Liver (tissue), 8 donors: ENCODE measurements at regions not wholly inside any gene's neighbourhood (a gene's known extent, or its start where the extent isn't known, plus 50 kb on each side); places are given as distances from the start of the nearest gene placed in this dataset.

Experiments used
- DNase-seq: peaks from one replicate; pipeline ENCODE4 v3.0.0-alpha.2; 2017; ENCODE audit warnings: low spot score
- H3K27ac ChIP-seq, 2 donors: one replicate each; pipeline ENCODE4 v1.7.0; 2013; ENCODE audit warnings: inconsistent platforms in 2 of 2, low read length in 2 of 2, control low read depth in 1 of 2, low read depth in 1 of 2, mild to moderate bottlenecking in 1 of 2
- H3K27me3 ChIP-seq, 4 donors: one replicate each; pipeline versions ENCODE4 v1.6.1 to v1.7.0; 2013; ENCODE audit warnings: low read length in 3 of 4, inconsistent platforms in 1 of 4, mild to moderate bottlenecking in 1 of 4, moderate library complexity in 1 of 4; ENCODE audit not compliant: control insufficient read depth in 4 of 4, insufficient read depth in 4 of 4
- H3K36me3 ChIP-seq, 4 donors: one replicate each; pipeline versions ENCODE4 v1.6.1 to v1.7.0; 2013; ENCODE audit warnings: low read length in 3 of 4, mild to moderate bottlenecking in 3 of 4, low read depth in 1 of 4, moderate library complexity in 1 of 4; ENCODE audit not compliant: control insufficient read depth in 4 of 4, insufficient read depth in 3 of 4
- H3K4me1 ChIP-seq, 4 donors: one replicate each; pipeline versions ENCODE4 v1.6.1 to v1.7.0; 2013; ENCODE audit warnings: low read length in 3 of 4, mild to moderate bottlenecking in 3 of 4, moderate library complexity in 1 of 4; ENCODE audit not compliant: control insufficient read depth in 4 of 4, insufficient read depth in 4 of 4
- H3K4me3 ChIP-seq, 3 donors: one replicate each; pipeline versions ENCODE4 v1.6.1 to v1.7.0; 2013; ENCODE audit warnings: low read length in 3 of 3, control low read depth in 1 of 3, low read depth in 1 of 3, mild to moderate bottlenecking in 1 of 3
- H3K9ac ChIP-seq, 2 donors: one replicate each; pipeline ENCODE4 v1.7.0; 2013; ENCODE audit warnings: low read length in 2 of 2, mild to moderate bottlenecking in 2 of 2, moderate library complexity in 2 of 2, control low read depth in 1 of 2, low read depth in 1 of 2
- H3K9me3 ChIP-seq, 4 donors: one replicate each; pipeline versions ENCODE4 v1.6.1 to v1.7.0; 2013; ENCODE audit warnings: low read length in 3 of 4; ENCODE audit not compliant: control insufficient read depth in 4 of 4
- ATF3 ChIP-seq: IDR thresholded peaks from 2 replicates; pipeline ENCODE4 v1.6.1; 2016; ENCODE audit warnings: antibody characterized with exemption
- CTCF ChIP-seq: fragments of 150-350 bp; IDR thresholded peaks from 2 replicates; pipeline ENCODE4 v1.5.1; 2017; ENCODE audit warnings: improper control_type of control experiment, low read depth, low read length; ENCODE audit not compliant: missing input control
- EGR1 ChIP-seq, 2 donors: IDR thresholded peaks; 2 replicates each; pipeline ENCODE4 v1.6.1; 2016 to 2018; ENCODE audit warnings: antibody characterized with exemption in 2 of 2, low read depth in 2 of 2
- FOXA1 ChIP-seq: IDR thresholded peaks from 2 replicates; pipeline ENCODE4 v1.6.1; 2016; ENCODE audit warnings: antibody characterized with exemption
- FOXA2 ChIP-seq: IDR thresholded peaks from 2 replicates; pipeline ENCODE4 v1.6.1; 2016; ENCODE audit warnings: antibody characterized with exemption
- GABPA ChIP-seq, 2 donors: IDR thresholded peaks in 1 of 2; conservative IDR thresholded peaks in 1 of 2; 2 replicates each; pipeline ENCODE4 v1.6.1; 2016; ENCODE audit warnings: antibody characterized with exemption in 2 of 2, mild to moderate bottlenecking in 1 of 2, moderate library complexity in 1 of 2
- HNF4A ChIP-seq, 2 donors: conservative IDR thresholded peaks; 2 replicates each; pipeline ENCODE4 v1.6.1; 2016; ENCODE audit warnings: antibody characterized with exemption in 2 of 2, mild to moderate bottlenecking in 2 of 2
- HNF4G ChIP-seq: IDR thresholded peaks from 2 replicates; pipeline ENCODE4 v1.6.1; 2016; ENCODE audit warnings: antibody characterized with exemption
- MAX ChIP-seq: IDR thresholded peaks from 2 replicates; pipeline ENCODE4 v1.6.1; 2016; ENCODE audit warnings: antibody characterized with exemption
- NR2F2 ChIP-seq: IDR thresholded peaks from 2 replicates; pipeline ENCODE4 v1.6.1; 2016; ENCODE audit warnings: antibody characterized with exemption
- RAD21 ChIP-seq, 2 donors: IDR thresholded peaks; 2 replicates each; pipeline ENCODE4 v1.6.1; 2016; ENCODE audit warnings: antibody characterized with exemption in 2 of 2, mild to moderate bottlenecking in 2 of 2
- REST ChIP-seq: IDR thresholded peaks from 2 replicates; pipeline ENCODE4 v1.6.1; 2016; ENCODE audit warnings: antibody characterized with exemption, mild to moderate bottlenecking
- RXRA ChIP-seq, 2 donors: IDR thresholded peaks; 2 replicates each; pipeline ENCODE4 v1.6.1; 2017 to 2018; ENCODE audit warnings: antibody characterized with exemption in 2 of 2, mild to moderate bottlenecking in 1 of 2
- SP1 ChIP-seq: IDR thresholded peaks from 2 replicates; pipeline ENCODE4 v1.6.1; 2018; ENCODE audit warnings: antibody characterized with exemption, mild to moderate bottlenecking
- TAF1 ChIP-seq: conservative IDR thresholded peaks from 2 replicates; pipeline ENCODE4 v1.6.1; 2016; ENCODE audit warnings: antibody characterized with exemption, mild to moderate bottlenecking
- ZBTB33 ChIP-seq: IDR thresholded peaks from 2 replicates; pipeline ENCODE4 v1.6.1; 2016; ENCODE audit warnings: antibody characterized with exemption
- WGBS: extraction: QIAGEN DNeasy Blood & Tissue Kit; methylation state at CpG from one replicate; pipeline ENCODE4 v1.1.7; 2013; 5-methylcytosine and 5-hydroxymethylcytosine counted together
- donor health status: healthy.
- donor health status: healthy.
- donor health status: healthy.
- donor health status: healthy.
- donor health status: healthy.

GRCh38 chr9:3012245-3012644, 168.3 kb upstream of the PUM3 start (continued):
- no peak for TF ChIP-seq REST

- TF ChIP-seq ZBTB33 (no peak), HNF4A (conservative IDR thresholded peaks at IDR 0.05) (no peak), FOXA2 (no peak), ATF3 (no peak), MAX (no peak), RXRA (IDR thresholded peaks at IDR 0.05) (no peak), TAF1 (no peak), FOXA1 (no peak), NR2F2 (no peak), SP1 (no peak), HNF4G (no peak), EGR1 (IDR thresholded peaks at IDR 0.05; ENCODE audit: low read depth in 2 of 2) (no peak)
- Histone ChIP-seq H3K9ac (no peak overlapping the region), H3K36me3 (no peaks in the 10 kb centered on the region), H3K27ac (no peak overlapping the region), H3K27me3 (no peaks in the 10 kb centered on the region), H3K4me1 (no peaks in the 10 kb centered on the region), H3K9me3 (no peaks in the 10 kb centered on the region), H3K4me3 (no peak overlapping the region)
- WGBS, result 74% methylated on average over 4 of the region's 4 CpGs
- DNase-seq, result no peak
Measured at GRCh38 chr9:3008091-3008490, 164.2 kb upstream of the PUM3 start.

GRCh38 chr9:3007326-3007725, 163.4 kb upstream of the PUM3 start:
- H3K4me3 ChIP-seq, result no peak overlapping the region
- no peak overlapping the region for H3K9ac ChIP-seq
- H3K27ac ChIP-seq, result no peak overlapping the region
- H3K36me3 ChIP-seq, result no peaks in the 10 kb centered on the region
- H3K4me1 ChIP-seq, result no peaks in the 10 kb centered on the region
- no peak for TF ChIP-seq FOXA1
- no peak for TF ChIP-seq ATF3
- TF ChIP-seq RXRA (IDR thresholded peaks at IDR 0.05), result no peak
- TF ChIP-seq NR2F2, result no peak
- TF ChIP-seq GABPA (IDR thresholded peaks at IDR 0.05 in 1 of 2, conservative IDR thresholded peaks at IDR 0.05 in 1 of 2), result no peak
- TF ChIP-seq ZBTB33, result no peak
- TF ChIP-seq HNF4A (conservative IDR thresholded peaks at IDR 0.05), result no peak
- no peak for TF ChIP-seq FOXA2
- no peak for TF ChIP-seq CTCF
- no peak for TF ChIP-seq RAD21 (IDR thresholded peaks at IDR 0.05)
- no peak for TF ChIP-seq HNF4G
- TF ChIP-seq REST, result no peak
- TF ChIP-seq EGR1 (IDR thresholded peaks at IDR 0.05; ENCODE audit: low read depth in 2 of 2), result no peak
- 79% methylated on average over 1 of the region's 1 CpG for WGBS
- H3K27me3 ChIP-seq, result no peaks in the 10 kb centered on the region
- H3K9me3 ChIP-seq, result no peaks in the 10 kb centered on the region
- no peak for DNase-seq
